ENCODE measurements at regions not wholly inside any gene's neighbourhood (a gene's known extent, or its start where the extent isn't known, plus 50 kb on each side); places are given as distances from the start of the nearest gene placed in this dataset.
"Not testable (repeated sequence)": the region's sequence is repeated elsewhere in the genome, so short reads cannot be mapped to it uniquely, and the experiment has no call there.

- DNase-seq (ENCODE audit: low read depth), result no peak
These were observed 487.3 kb upstream of the KIF2B start for GRCh38 chr17:53335443-53335842.

- DNase-seq (ENCODE audit: low read depth), result no peak
These were observed 492.0 kb upstream of the KIF2B start for GRCh38 chr17:53330756-53331155.

GRCh38 chr17:53321651-53322050 lies 501.1 kb upstream of the KIF2B start:
- no peak for DNase-seq (ENCODE audit: low read depth)

GRCh38 chr17:53319947-53320346 lies 502.8 kb upstream of the KIF2B start:
- DNase-seq (ENCODE audit: low read depth), result no peak

GRCh38 chr17:53316988-53317387 lies 505.7 kb upstream of the KIF2B start:
- DNase-seq (ENCODE audit: low read depth), result no peak

- DNase-seq (ENCODE audit: low read depth), result no peak
These were observed 506.7 kb upstream of the KIF2B start for GRCh38 chr17:53316073-53316472.

- DNase-seq (ENCODE audit: low read depth), result no peak
These were observed 508.2 kb upstream of the KIF2B start for GRCh38 chr17:53314521-53314920.

GRCh38 chr17:53313746-53314145 lies 509.0 kb upstream of the KIF2B start:
- no peak for DNase-seq (ENCODE audit: low read depth)

GRCh38 chr17:53278466-53278865 lies 544.3 kb upstream of the KIF2B start:
- no peak for DNase-seq (ENCODE audit: low read depth)

- DNase-seq (ENCODE audit: low read depth), result no peak
These were observed 549.6 kb upstream of the KIF2B start for GRCh38 chr17:53273126-53273525.

- no peak for DNase-seq (ENCODE audit: low read depth)
These were observed 551.8 kb upstream of the KIF2B start for GRCh38 chr17:53270936-53271335.

- no peak for DNase-seq (ENCODE audit: low read depth)
These were observed 558.0 kb upstream of the KIF2B start for GRCh38 chr17:53264730-53265129.

- DNase-seq (ENCODE audit: low read depth), result no peak
These were observed 568.6 kb upstream of the KIF2B start for GRCh38 chr17:53253956-53254597.

- no peak for DNase-seq (ENCODE audit: low read depth)
These were observed 573.7 kb upstream of the KIF2B start for GRCh38 chr17:53249036-53249435.

- DNase-seq (ENCODE audit: low read depth), result no peak
These were observed 588.6 kb upstream of the KIF2B start for GRCh38 chr17:53234138-53234537.

- no peak for DNase-seq (ENCODE audit: low read depth)
These were observed 595.2 kb upstream of the KIF2B start for GRCh38 chr17:53227514-53227913.

- no peak for DNase-seq (ENCODE audit: low read depth)
These were observed 595.6 kb upstream of the KIF2B start for GRCh38 chr17:53227111-53227510.

GRCh38 chr17:53219821-53220220 lies 602.9 kb upstream of the KIF2B start:
- DNase-seq (ENCODE audit: low read depth), result no peak

GRCh38 chr17:53218723-53219122 lies 604.0 kb upstream of the KIF2B start:
- no peak for DNase-seq (ENCODE audit: low read depth)

GRCh38 chr17:53217311-53217710 lies 605.4 kb upstream of the KIF2B start:
- no peak for DNase-seq (ENCODE audit: low read depth)

GRCh38 chr17:53208935-53209334 lies 613.8 kb upstream of the KIF2B start:
- DNase-seq (ENCODE audit: low read depth), result not testable (repeated sequence)

GRCh38 chr17:53193044-53193443 lies 629.7 kb upstream of the KIF2B start:
- no peak for DNase-seq (ENCODE audit: low read depth)

- DNase-seq (ENCODE audit: low read depth), result no peak
These were observed 630.8 kb upstream of the KIF2B start for GRCh38 chr17:53191878-53192277.

- DNase-seq (ENCODE audit: low read depth), result no peak
These were observed 636.7 kb upstream of the KIF2B start for GRCh38 chr17:53186001-53186400.

- DNase-seq (ENCODE audit: low read depth), result no peak
These were observed 646.1 kb upstream of the KIF2B start for GRCh38 chr17:53176629-53177028.

Data from CMK (cell line).